NCI-H2107 treated with DMSO at 0.1 percent for 48 hours (cell line): ENCODE measurements at regions not wholly inside any gene's neighbourhood (a gene's known extent, or its start where the extent isn't known, plus 50 kb on each side); places are given as distances from the start of the nearest gene placed in this dataset.
"Not testable (repeated sequence)": the region's sequence is repeated elsewhere in the genome, so short reads cannot be mapped to it uniquely, and the experiment has no call there.

ENCODE experiments used
- DNase-seq: peaks from one replicate; lab custom pipeline; 2025; ENCODE audit not compliant: unreplicated experiment; lab: John Stamatoyannopoulos, UW

DNA sequence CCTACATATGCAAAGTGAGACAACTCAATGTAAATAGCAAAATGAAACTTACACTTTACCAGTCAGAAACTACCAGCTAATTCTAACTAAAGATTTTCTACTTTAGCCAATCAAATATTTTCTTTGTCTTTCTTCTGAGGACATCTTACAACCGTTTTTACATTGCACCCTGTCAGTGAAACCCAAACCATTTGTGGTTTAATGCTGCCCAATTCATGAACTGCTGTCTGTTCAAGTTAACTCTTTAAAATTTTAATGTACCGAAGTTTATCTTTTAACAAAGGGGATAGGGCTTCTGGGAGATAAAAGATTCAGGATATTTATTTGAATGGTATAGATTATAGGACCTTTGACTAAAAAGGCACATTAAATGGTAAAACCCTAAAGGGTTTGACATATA, 121.3 kb upstream of the HDDC2 start:
- no peak for DNase-seq

DNA sequence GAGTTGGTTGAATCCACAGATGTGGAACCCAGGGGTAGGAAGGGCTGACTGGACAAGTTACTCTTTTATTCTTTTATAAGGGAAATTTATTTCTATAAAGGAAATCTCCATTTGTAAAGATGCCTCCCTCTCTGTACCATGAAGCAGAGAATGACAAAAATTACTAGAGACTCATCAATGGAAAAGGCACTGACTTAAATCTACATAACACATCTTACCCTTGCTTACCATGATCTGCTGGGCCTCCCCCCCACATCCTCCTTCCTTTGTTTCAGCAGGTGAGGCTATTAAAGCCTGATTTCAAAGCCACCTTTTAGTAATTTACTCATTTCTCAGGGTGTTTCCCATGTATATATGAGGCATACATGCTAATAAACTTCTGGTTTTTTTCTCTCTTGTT, 130.2 kb upstream of the HDDC2 start:
- DNase-seq, result no peak

DNA sequence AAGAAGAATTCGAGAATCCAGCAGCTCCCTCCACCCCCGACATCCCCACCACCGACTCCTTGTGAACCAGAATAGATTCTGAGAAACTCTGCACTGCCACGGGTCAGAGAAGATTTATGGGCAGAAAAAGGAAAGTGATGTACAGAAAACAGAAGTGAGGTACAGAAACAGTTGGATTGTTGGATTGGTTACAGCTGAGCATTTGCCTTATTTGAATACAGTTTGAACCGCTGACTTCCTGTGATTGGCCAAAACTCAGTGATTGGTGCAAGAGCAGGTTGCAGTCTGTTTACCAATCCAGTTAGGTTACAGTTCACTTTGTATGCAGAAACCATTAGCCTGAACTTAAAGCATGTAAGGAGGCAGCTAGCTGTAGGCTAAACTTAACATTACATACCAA, 131.2 kb upstream of the HDDC2 start:
- DNase-seq, result no peak

GRCh38 chr6:125434760-125435159, 133.0 kb upstream of the HDDC2 start:
- DNase-seq, result no peak

DNA sequence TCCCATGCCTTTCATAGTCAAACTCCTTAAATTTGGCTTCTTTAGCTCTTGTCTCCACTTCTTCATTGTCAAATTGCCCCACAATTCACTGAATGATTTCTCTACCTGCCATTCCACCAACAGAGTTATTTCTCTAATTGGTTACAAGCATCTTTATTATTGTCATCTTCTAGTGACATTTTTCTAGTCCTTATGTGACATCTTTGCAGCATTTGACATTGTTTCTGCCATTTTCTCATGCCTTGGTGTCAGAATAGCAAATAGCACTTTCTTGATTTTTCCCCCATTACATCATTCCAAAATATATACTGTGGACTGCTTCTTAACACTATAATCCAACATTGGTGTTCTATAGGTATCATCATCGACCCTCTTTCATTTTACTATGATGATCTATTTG, 137.7 kb upstream of the HDDC2 start:
- DNase-seq, result no peak

- no peak for DNase-seq
Measured at GRCh38 chr6:125444006-125444923, 142.5 kb upstream of the HDDC2 start.

GRCh38 chr6:125445054-125445453, 143.3 kb upstream of the HDDC2 start:
- DNase-seq, result no peak

- DNase-seq, result no peak
Measured at GRCh38 chr6:125446011-125446410, 144.2 kb upstream of the HDDC2 start.

DNA sequence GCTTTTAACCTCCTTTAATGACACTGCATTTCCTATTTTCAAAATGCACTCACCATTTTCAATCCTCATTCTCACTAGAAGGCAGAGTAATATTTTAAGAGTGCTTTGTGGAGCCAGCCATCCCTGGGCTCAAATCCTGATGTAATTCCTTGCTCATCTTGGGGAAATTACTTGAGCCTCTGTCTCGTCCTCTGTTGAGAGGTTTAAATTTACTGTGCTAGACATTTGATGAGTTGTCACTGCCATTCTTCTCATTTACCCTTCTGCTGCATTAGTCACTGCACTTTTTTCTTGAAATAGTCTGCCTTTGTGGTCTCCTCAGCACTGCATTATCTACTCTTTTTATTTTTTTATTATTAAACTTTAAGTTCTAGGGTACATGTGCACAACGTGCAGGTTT, 150.0 kb upstream of the HDDC2 start:
- no peak for DNase-seq

DNA sequence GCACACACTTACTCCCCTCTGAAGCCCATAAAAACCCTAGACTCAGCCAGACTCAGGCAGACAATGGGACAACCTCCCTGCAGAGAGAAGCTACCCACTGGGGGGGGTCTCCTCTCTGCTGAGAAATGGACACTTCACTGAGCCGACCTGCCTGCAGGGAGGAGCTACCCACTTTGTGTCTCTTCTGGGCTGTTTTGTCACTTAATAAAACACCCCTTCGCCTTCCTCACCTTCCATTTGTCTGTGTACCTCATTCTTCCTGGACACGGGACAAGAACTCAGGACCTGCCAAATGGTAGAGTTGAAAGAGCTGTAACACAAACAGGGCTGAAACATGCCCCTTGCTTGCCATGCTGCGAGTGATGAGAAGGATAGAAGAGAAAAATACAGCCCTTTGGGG, 151.7 kb upstream of the HDDC2 start:
- no peak for DNase-seq

DNA sequence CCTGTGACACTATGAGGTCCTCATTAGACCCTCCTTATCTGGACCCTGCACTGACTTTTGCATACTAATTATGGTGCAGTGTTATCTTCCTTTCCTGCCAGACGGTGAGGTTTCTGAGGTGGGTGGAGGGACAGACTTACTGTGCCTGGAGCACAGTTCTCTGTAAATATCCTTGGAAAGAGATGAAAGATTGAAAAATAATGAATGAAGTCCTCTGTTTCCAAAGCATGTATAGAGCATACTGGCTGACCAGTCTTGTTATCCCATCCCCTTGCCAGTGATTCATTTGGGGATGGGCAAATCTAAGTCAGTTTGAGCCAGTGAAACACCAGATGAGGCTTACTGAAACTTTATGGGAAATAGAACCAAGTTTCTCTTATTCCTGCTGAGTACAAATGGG, 152.6 kb upstream of the HDDC2 start:
- no peak for DNase-seq

- DNase-seq, result not testable (repeated sequence)
Measured at GRCh38 chr6:125458493-125458892, 156.7 kb upstream of the HDDC2 start.

GRCh38 chr6:125465332-125465731, 163.6 kb upstream of the HDDC2 start:
- not testable (repeated sequence) for DNase-seq

DNA sequence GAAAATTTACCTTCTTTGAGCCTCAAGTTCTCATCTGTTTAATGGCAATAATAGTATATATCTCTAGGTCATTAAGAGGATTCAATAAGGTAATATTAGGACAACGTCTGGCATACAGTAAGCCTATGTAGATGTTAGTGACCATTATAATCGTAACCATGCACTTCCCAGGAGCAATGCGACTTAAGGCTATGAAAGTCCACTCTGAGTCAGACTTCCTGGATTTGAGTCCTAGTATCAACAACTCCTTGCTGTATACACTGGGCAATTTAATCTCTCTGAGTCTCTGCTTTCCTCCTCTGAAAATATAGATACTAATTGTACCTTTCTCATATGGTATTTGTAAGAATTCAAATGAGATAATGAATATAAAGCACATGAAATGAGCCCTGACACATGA, 168.1 kb upstream of the HDDC2 start:
- no peak for DNase-seq

DNA sequence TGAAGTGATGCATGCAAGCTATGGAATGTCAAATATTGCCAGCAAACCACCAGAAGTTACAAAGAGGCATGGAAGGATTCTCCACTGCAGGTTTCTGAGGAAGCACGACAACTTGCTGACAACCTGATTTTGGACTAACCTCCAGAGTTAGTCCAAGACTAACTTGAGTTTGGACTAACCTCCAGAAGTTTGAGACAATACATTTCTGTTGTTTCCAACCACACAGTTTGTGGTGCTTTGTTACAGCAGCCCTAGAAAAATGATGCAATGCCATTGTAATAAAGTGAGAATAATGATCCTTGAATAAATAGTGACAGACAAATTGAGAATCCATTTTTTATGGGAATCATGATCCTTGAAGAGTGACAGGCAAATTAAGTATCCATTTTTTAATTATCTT, 169.9 kb upstream of the HDDC2 start:
- no peak for DNase-seq

GRCh38 chr6:125474061-125474460, 172.3 kb upstream of the HDDC2 start:
- DNase-seq, result no peak

DNA sequence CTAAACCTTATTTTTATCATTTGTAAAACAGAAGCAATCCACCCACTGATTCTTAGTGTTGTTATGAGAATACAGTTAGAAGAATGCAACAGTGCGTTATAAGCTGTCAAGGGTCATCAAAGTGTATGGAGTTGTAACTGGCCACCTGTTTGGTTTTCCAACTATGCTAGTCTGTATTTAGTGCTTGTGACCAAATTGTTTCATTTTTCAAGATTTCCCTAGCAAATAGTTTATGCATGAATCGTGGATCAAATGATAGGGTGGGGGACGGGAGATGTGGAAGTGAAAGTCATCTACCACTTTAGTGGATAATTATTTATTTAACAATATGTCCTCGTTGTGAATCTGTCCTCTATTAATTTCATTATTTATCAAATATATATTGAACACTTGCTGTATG, 175.4 kb upstream of the HDDC2 start:
- no peak for DNase-seq

DNA sequence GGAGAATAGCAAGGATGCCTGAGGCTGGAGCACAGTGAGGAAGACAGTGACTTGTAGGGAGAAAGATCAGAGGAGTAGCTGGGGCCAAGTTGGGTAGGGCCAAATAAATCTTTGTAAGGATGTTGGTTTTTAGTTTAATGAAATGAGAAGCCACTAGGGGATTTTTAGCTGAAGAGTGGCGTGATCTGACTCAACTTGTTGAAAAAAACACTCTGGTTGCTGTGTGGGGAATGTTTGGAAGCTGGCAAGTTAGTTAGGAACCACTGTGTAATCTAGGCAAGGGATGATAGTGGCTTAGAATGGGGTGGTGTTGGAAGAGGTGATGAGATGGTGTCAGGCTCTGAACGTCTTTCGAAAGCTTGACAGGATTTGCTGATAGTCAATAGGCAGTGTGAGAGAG, 176.1 kb upstream of the HDDC2 start:
- no peak for DNase-seq

DNA sequence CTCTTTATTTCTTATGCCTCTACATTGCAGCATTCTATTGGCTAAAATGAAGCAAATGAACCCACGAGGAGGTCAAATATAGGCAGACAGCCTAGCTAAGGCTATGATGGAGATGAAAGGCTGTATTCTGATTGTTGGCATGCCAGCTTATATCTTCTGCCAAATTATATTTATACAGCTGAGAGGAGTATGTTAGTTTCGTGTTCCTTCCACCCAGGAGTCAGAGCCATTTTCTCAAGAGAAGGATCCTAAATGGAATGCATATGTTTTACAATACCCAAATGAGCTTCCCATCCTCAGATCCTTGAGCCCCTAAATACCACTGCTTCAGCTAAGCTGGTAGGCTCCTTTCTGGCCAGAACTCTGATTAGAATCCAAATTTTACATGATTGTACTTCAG, 178.4 kb upstream of the HDDC2 start:
- DNase-seq, result no peak

GRCh38 chr6:125480571-125480970, 178.8 kb upstream of the HDDC2 start:
- no peak for DNase-seq

DNA sequence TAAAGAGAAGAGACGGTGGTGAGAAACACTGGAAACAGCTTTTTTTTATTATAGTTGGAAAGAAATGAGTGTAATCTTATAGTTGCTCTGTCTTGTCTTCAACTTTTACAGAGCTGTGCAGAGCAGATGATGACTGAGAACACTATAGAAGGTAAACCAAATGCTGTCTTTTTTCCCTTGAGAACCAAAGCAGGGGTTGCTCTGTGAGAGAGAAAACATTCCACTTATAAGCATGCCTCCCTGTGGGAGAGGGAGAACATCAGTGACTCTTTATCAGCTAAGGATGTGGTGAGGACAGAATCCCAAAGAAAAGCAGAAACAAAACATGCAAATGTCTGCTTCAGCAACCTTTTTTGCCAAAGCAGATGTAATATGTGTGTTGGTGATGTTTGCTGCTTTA, 179.3 kb upstream of the HDDC2 start:
- no peak for DNase-seq

DNA sequence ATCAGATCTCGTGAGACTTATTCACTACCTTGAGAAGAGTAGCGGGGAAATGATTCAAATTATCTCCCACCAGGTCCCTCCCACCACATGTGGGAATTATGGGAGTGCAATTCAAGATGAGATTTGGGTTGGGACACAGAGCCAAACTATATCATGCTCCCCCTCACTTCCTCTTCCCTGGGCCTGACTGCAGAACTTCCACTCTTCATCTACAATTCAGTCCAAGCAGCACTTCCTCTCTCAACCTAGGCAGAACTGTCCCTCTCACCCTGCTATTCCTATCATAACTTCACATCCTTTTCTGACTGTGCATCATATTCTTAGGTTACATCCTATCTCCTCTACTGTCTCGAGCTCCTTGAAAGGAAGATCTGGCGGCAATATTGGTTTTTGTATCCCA, 184.0 kb upstream of the HDDC2 start:
- DNase-seq, result no peak

GRCh38 chr6:125486881-125487280, 185.1 kb upstream of the HDDC2 start:
- DNase-seq, result no peak
